ENCODE measurements at regions not wholly inside any gene's neighbourhood (a gene's known extent, or its start where the extent isn't known, plus 50 kb on each side); places are given as distances from the start of the nearest gene placed in this dataset.

DNA sequence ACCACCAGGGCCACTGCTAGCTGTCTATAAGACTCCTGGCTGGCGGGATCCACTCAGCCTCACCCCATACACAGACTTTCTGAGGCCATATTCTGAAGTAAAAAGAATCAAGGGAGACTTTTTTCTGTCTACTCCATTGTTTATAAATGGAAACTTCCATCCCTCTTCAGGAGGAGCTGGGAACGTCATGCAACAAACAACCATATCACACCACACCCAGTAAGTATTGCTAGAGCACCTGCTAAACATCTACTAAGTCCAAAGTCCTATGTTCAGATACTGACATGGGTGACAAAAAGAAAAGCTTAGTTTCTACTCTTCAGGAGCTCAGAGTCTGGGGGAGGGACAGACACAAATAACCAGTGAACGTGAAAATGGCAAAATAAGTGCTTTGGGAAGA, 324.8 kb upstream of the ONECUT1 start:
- TF ChIP-seq, protein P1, sequence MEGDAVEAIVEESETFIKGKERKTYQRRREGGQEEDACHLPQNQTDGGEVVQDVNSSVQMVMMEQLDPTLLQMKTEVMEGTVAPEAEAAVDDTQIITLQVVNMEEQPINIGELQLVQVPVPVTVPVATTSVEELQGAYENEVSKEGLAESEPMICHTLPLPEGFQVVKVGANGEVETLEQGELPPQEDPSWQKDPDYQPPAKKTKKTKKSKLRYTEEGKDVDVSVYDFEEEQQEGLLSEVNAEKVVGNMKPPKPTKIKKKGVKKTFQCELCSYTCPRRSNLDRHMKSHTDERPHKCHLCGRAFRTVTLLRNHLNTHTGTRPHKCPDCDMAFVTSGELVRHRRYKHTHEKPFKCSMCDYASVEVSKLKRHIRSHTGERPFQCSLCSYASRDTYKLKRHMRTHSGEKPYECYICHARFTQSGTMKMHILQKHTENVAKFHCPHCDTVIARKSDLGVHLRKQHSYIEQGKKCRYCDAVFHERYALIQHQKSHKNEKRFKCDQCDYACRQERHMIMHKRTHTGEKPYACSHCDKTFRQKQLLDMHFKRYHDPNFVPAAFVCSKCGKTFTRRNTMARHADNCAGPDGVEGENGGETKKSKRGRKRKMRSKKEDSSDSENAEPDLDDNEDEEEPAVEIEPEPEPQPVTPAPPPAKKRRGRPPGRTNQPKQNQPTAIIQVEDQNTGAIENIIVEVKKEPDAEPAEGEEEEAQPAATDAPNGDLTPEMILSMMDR (IDR thresholded peaks at IDR 0.05; ENCODE audit: insufficient read depth, low read length, poor library complexity, severe bottlenecking) = no peak
- no peak for TF ChIP-seq EZH2phosphoT487 (conservative IDR thresholded peaks at IDR 0.05; ENCODE audit: low read length)

All from SU-DHL-6 (cell line).